Ureter (tissue), 1 donor: ENCODE measurements at regions not wholly inside any gene's neighbourhood (a gene's known extent, or its start where the extent isn't known, plus 50 kb on each side); places are given as distances from the start of the nearest gene placed in this dataset.
"Not testable (repeated sequence)": the region's sequence is repeated elsewhere in the genome, so short reads cannot be mapped to it uniquely, and the experiment has no call there.

ENCODE experiments used
- DNase-seq: peaks from one replicate; pipeline ENCODE4 v3.0.0-alpha.2; 2020; ENCODE audit warnings: low spot score
- donor health status: DM: yes; HTN: yes; CAD: no.

GRCh38 chr1:105122041-105122440 is 1372.3 kb downstream of the AMY1C start:
- no peak for DNase-seq

GRCh38 chr1:105137543-105138457 is 1388.1 kb downstream of the AMY1C start:
- DNase-seq: no peak

GRCh38 chr1:105138458-105138893 is 1388.8 kb downstream of the AMY1C start:
- no peak for DNase-seq

GRCh38 chr1:105172788-105173187 is 1423.1 kb downstream of the AMY1C start:
- DNase-seq: no peak

- no peak for DNase-seq
These were observed 1431.1 kb downstream of the AMY1C start for GRCh38 chr1:105180789-105181188.

GRCh38 chr1:105204836-105205371 is 1455.2 kb downstream of the AMY1C start:
- no peak for DNase-seq

- no peak for DNase-seq
These were observed 1458.9 kb downstream of the AMY1C start for GRCh38 chr1:105208581-105208980.

GRCh38 chr1:105210747-105211146 is 1461.0 kb downstream of the AMY1C start:
- DNase-seq: no peak

GRCh38 chr1:105231378-105231777 is 1481.7 kb downstream of the AMY1C start:
- DNase-seq: no peak

GRCh38 chr1:105243411-105243810 is 1493.7 kb downstream of the AMY1C start:
- no peak for DNase-seq

- DNase-seq: no peak
These were observed 1494.3 kb downstream of the AMY1C start for GRCh38 chr1:105243969-105244368.

- no peak for DNase-seq
These were observed 1505.2 kb downstream of the AMY1C start for GRCh38 chr1:105254906-105255305.

- no peak for DNase-seq
These were observed 1510.3 kb downstream of the AMY1C start for GRCh38 chr1:105260001-105260400.

GRCh38 chr1:105270966-105271365 is 1521.3 kb downstream of the AMY1C start:
- no peak for DNase-seq

GRCh38 chr1:105272376-105272775 is 1522.7 kb downstream of the AMY1C start:
- DNase-seq: not testable (repeated sequence)

GRCh38 chr1:105294838-105295237 is 1545.1 kb downstream of the AMY1C start:
- DNase-seq: no peak

- no peak for DNase-seq
These were observed 1560.4 kb downstream of the AMY1C start for GRCh38 chr1:105310063-105310462.

GRCh38 chr1:105317976-105318375 is 1568.3 kb downstream of the AMY1C start:
- no peak for DNase-seq

GRCh38 chr1:105326886-105327285 is 1577.2 kb downstream of the AMY1C start:
- no peak for DNase-seq

GRCh38 chr1:105337420-105337819 is 1587.7 kb downstream of the AMY1C start:
- no peak for DNase-seq

- no peak for DNase-seq
These were observed 1593.6 kb downstream of the AMY1C start for GRCh38 chr1:105343317-105343716.

- DNase-seq: no peak
These were observed 1609.8 kb downstream of the AMY1C start for GRCh38 chr1:105359457-105359856.

GRCh38 chr1:105362438-105362837 is 1612.7 kb downstream of the AMY1C start:
- no peak for DNase-seq
